Fibroblast of lung (primary cell): ENCODE measurements at regions not wholly inside any gene's neighbourhood (a gene's known extent, or its start where the extent isn't known, plus 50 kb on each side); places are given as distances from the start of the nearest gene placed in this dataset.

Experiments used
- EZH2 ChIP-seq: IDR thresholded peaks from 2 replicates; pipeline ENCODE4 v1.5.1; 2012; ENCODE audit warnings: low read length, control low read depth, mild to moderate bottlenecking; ENCODE audit errors: missing control alignments
- TF ChIP-seq, protein P1 (sequence below), 2 donors: IDR thresholded peaks in 1 of 2; conservative IDR thresholded peaks in 1 of 2; 1 replicate in 1 of 2; 2 replicates in 1 of 2; pipeline ENCODE4 v1.5.1; 2011 to 2012; ENCODE audit warnings: low read length in 2 of 2, control low read depth in 1 of 2, inconsistent platforms in 1 of 2, low read depth in 1 of 2, mild to moderate bottlenecking in 1 of 2

GRCh38 chr4:181147416-181147951 lies 1095.7 kb upstream of the TENM3 start:
- no peak for TF ChIP-seq EZH2
- TF ChIP-seq, protein P1, sequence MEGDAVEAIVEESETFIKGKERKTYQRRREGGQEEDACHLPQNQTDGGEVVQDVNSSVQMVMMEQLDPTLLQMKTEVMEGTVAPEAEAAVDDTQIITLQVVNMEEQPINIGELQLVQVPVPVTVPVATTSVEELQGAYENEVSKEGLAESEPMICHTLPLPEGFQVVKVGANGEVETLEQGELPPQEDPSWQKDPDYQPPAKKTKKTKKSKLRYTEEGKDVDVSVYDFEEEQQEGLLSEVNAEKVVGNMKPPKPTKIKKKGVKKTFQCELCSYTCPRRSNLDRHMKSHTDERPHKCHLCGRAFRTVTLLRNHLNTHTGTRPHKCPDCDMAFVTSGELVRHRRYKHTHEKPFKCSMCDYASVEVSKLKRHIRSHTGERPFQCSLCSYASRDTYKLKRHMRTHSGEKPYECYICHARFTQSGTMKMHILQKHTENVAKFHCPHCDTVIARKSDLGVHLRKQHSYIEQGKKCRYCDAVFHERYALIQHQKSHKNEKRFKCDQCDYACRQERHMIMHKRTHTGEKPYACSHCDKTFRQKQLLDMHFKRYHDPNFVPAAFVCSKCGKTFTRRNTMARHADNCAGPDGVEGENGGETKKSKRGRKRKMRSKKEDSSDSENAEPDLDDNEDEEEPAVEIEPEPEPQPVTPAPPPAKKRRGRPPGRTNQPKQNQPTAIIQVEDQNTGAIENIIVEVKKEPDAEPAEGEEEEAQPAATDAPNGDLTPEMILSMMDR (conservative IDR thresholded peaks at IDR 0.05 in 1 of 2, IDR thresholded peaks at IDR 0.05 in 1 of 2; ENCODE audit: low read depth in 1 of 2, low read length in 2 of 2): no peak
